A673 (cell line): ENCODE measurements at regions not wholly inside any gene's neighbourhood (a gene's known extent, or its start where the extent isn't known, plus 50 kb on each side); places are given as distances from the start of the nearest gene placed in this dataset.

Source experiments
- BruUV-seq: library from RNA; stranded (reverse); fragments of 400-500 nt; replicated peaks from 2 replicates; lab custom pipeline; 2021; lab: Mats Ljungman, UMichigan
- CTCF ChIA-PET: fragments of 300-600 bp; sonication (Branson Sonifier 250); formaldehyde crosslinking; loops from one replicate; lab custom pipeline; 2022; ENCODE audit warnings: antibody characterized with exemption; lab: Charles Lee
- POLR2A ChIA-PET: fragments of 300-600 bp; sonication (Branson Sonifier 250); formaldehyde crosslinking; loops from one replicate; lab custom pipeline; 2022; ENCODE audit warnings: antibody characterized with exemption; ENCODE audit not compliant: low non-redundant PET; lab: Charles Lee
- DNase-seq: peaks from one replicate; pipeline ENCODE4 v3.0.0-alpha.2; 2015; ENCODE audit warnings: low spot score
- H3K27ac ChIP-seq: fragments of 200-600 bp; sonication (generic); 2 replicates; pipeline ENCODE4 v1.5.1; 2016; ENCODE audit warnings: mixed run types, low read depth, mild to moderate bottlenecking, mixed read lengths, antibody characterized with exemption, low read length; ENCODE audit not compliant: poor library complexity, severe bottlenecking
- H3K27me3 ChIP-seq: fragments of 200-600 bp; sonication (generic); replicated peaks from 2 replicates; pipeline ENCODE4 v1.6.1; 2017; ENCODE audit warnings: mixed run types, low read depth, mild to moderate bottlenecking, mixed read lengths, antibody characterized with exemption, low read length; ENCODE audit not compliant: insufficient read depth, poor library complexity
- H3K36me3 ChIP-seq: fragments of 200-600 bp; sonication (generic); 2 replicates; pipeline ENCODE4 v1.6.1; 2016; ENCODE audit warnings: mixed run types, mild to moderate bottlenecking, mixed read lengths, antibody characterized with exemption, low read length; ENCODE audit not compliant: insufficient read depth, poor library complexity, severe bottlenecking
- H3K4me1 ChIP-seq: fragments of 200-600 bp; sonication (generic); 2 replicates; pipeline ENCODE4 v1.6.1; 2017; ENCODE audit warnings: mixed run types, mild to moderate bottlenecking, mixed read lengths, antibody characterized with exemption, low read length; ENCODE audit not compliant: insufficient read depth, poor library complexity, severe bottlenecking
- H3K4me3 ChIP-seq: fragments of 200-600 bp; sonication (generic); 2 replicates; pipeline ENCODE4 v1.5.1; 2016; ENCODE audit warnings: low read depth, mixed run types, mild to moderate bottlenecking, mixed read lengths, low read length; ENCODE audit not compliant: poor library complexity, severe bottlenecking
- H3K9me3 ChIP-seq: fragments of 200-600 bp; sonication (generic); 2 replicates; pipeline ENCODE4 v1.6.1; 2016; ENCODE audit warnings: mixed run types, low read depth, mild to moderate bottlenecking, mixed read lengths, antibody characterized with exemption, low read length; ENCODE audit not compliant: poor library complexity, severe bottlenecking
- CTCF ChIP-seq: fragments of 300-800, 200-600 bp; sonication (generic); conservative IDR thresholded peaks from 2 replicates; pipeline ENCODE4 v1.5.1; 2017; ENCODE audit warnings: low read depth, mild to moderate bottlenecking, antibody characterized with exemption, low read length, moderate library complexity, mixed read lengths
- EZH2 ChIP-seq: fragments of 200-600 bp; sonication (generic); IDR thresholded peaks from 2 replicates; pipeline ENCODE4 v1.6.1; 2017; ENCODE audit warnings: borderline replicate concordance, low read depth, mild to moderate bottlenecking, mixed read lengths, antibody characterized with exemption, low read length; ENCODE audit not compliant: poor library complexity, severe bottlenecking
- intact Hi-C: fragments of 100-400 bp; cut with micrococcal nuclease; formaldehyde crosslinking; loops from one replicate; pipeline ENCODE4 v1.10.0; 2022; ENCODE audit not compliant: unreplicated experiment

GRCh38 chr1:30414851-30415165, 308.6 kb downstream of the MATN1 start:
- no TSS peak for BruUV-seq
- POLR2A ChIA-PET, result no interaction called here

GRCh38 chr1:30414086-30414850, 309.1 kb downstream of the MATN1 start:
- POLR2A ChIA-PET, result no interaction called here
- Histone ChIP-seq H3K4me3 (no peak overlapping the region), H3K9me3 (no peaks in the 10 kb centered on the region)

More at GRCh38 chr1:30414851-30415165, 308.6 kb downstream of the MATN1 start:
- TF ChIP-seq CTCF (no peak), EZH2 (no peak)
- H3K36me3 ChIP-seq, result no peaks in the 10 kb centered on the region
- no peaks in the 10 kb centered on the region for H3K9me3 ChIP-seq
- no peak overlapping the region for H3K27ac ChIP-seq
- H3K4me3 ChIP-seq, result no peak overlapping the region
- intact Hi-C loops, result no loop called here
- DNase-seq, result no peak
- H3K4me1 ChIP-seq, result no peaks in the 10 kb centered on the region
- CTCF ChIA-PET, result no interaction called here
- H3K27me3 ChIP-seq, result no peaks in the 10 kb centered on the region

GRCh38 chr1:30413606-30414005, 309.8 kb downstream of the MATN1 start:
- Histone ChIP-seq H3K4me1 (no peaks in the 10 kb centered on the region), H3K27ac (no peak overlapping the region), H3K36me3 (no peaks in the 10 kb centered on the region), H3K9me3 (no peaks in the 10 kb centered on the region), H3K27me3 (no peaks in the 10 kb centered on the region), H3K4me3 (no peak overlapping the region)
- intact Hi-C loops, result no loop called here
- ChIA-PET CTCF (no interaction called here), POLR2A (no interaction called here)
- TF ChIP-seq EZH2 (no peak), CTCF (no peak)
- BruUV-seq, result no TSS peak
- no peak for DNase-seq

More at GRCh38 chr1:30414086-30414850, 309.1 kb downstream of the MATN1 start:
- no TSS peak for BruUV-seq
- CTCF ChIA-PET, result no interaction called here
- DNase-seq, result no peak
- TF ChIP-seq CTCF, result no peak
- TF ChIP-seq EZH2, result no peak
- intact Hi-C loops, result no loop called here
- H3K36me3 ChIP-seq, result no peaks in the 10 kb centered on the region
- no peak overlapping the region for H3K27ac ChIP-seq
- H3K27me3 ChIP-seq, result no peaks in the 10 kb centered on the region
- no peaks in the 10 kb centered on the region for H3K4me1 ChIP-seq
